GM12864 (cell line): ENCODE measurements at regions not wholly inside any gene's neighbourhood (a gene's known extent, or its start where the extent isn't known, plus 50 kb on each side); places are given as distances from the start of the nearest gene placed in this dataset.
A peak's percentile ranks its signal among the peaks of the same experiment; 100 is the strongest.

Experiments used
- DNase-seq: peaks from one replicate; pipeline ENCODE4 v3.0.0-alpha.2; 2011; ENCODE audit warnings: low read depth
- H3K4me3 ChIP-seq: 2 replicates; pipeline ENCODE4 v1.5.1; 2011; ENCODE audit warnings: mild to moderate bottlenecking, low read depth, low read length, control low read depth
- CTCF ChIP-seq: IDR thresholded peaks from 2 replicates; pipeline ENCODE4 v1.5.1; 2011; ENCODE audit warnings: low read depth, mild to moderate bottlenecking, moderate library complexity, low read length, control low read depth, inconsistent platforms; ENCODE audit errors: missing control alignments

GRCh38 chr12:45665941-45666340 is 63.6 kb upstream of the ARID2 start:
- DNase-seq = no peak
- no peak for TF ChIP-seq CTCF
- H3K4me3 ChIP-seq = no peak overlapping the region

GRCh38 chr12:45666396-45666795 is 63.1 kb upstream of the ARID2 start:
- no peak for DNase-seq
- no peak for TF ChIP-seq CTCF
- H3K4me3 ChIP-seq = no peak overlapping the region

DNA sequence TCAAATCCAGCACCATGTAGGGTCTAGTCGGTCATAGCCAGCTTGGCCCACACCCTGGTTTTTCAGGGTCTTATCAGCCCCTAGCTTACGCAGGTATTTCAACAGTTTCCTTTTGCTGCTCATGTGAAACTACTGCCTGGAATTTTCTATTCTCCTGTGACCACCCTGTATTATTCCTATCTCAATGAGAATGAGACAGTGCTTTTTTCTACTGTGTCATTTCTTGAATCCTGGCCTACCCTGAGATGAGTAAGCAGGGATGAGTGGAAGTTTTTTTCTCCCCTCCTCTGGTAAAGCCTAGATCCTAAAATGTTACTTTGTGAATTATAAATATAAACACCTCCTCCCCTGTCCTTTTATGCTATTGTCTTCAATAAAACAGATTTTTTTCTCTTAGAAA is 62.7 kb upstream of the ARID2 start:
- no peak for TF ChIP-seq CTCF
- no peak for DNase-seq
- no peak overlapping the region for H3K4me3 ChIP-seq

DNA sequence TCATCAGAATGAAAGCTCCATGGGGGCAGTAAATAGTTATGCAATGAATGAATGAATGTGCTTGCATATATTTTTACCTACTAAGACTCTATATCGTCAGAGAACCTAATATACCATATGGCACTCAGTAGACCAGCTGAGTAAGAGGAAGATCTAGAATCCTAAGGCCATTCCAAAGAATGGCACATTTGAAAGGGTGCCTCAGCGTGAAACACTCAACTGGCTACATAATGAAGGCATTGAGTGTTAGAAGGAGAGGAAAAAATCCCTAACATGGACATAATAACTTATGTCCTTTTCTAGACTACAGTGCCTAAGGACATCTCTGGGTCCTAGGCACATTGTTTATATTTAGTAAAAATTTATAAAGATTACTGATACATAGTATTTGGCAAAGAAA is 61.7 kb upstream of the ARID2 start:
- no peak for TF ChIP-seq CTCF
- DNase-seq = no peak
- no peak overlapping the region for H3K4me3 ChIP-seq

GRCh38 chr12:45668641-45669040 is 60.9 kb upstream of the ARID2 start:
- H3K4me3 ChIP-seq = no peak overlapping the region
- no peak for TF ChIP-seq CTCF
- DNase-seq = no peak

DNA sequence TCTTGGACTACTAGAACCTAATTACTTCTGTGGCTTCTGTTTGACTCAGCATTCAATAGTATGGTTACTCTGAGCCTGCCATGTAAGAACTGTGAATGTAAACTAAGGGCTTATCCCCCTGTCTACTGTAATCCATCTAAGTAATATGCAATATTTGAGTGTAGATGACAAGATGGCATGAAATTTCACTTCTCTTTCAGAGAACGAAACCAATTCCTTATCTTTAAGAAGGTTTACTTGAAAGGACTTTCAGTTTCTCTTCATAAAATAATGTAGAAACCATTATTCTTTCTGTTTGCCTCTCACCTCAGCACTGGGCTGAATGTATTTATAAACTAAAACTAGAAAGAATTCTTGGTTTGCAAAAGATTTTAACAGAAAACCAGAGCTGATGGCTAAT is 60.4 kb upstream of the ARID2 start:
- DNase-seq = peak; percentile 50
- no peak overlapping the region; the same call in 1 of the 2 replicates for H3K4me3 ChIP-seq
- TF ChIP-seq CTCF = no peak

DNA sequence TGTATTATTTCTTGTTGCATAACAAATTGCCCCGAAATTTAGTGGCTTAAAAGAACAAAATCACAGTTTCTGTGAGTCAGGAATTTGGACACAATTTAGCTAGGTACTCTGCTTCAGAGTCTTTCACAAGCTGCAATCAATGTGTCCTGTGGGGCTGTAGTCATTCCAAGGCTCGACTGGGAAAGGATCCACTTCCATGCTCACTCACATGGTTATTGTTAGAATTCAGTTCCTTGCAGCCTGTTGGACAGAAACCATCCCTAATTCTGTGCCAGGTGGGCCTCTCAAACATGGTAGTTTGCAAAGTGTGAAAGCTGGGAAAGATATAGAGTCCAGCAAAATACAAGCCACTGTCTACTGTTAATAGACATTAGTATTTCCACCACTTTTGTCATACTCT is 59.7 kb upstream of the ARID2 start:
- TF ChIP-seq CTCF = no peak
- no peak overlapping the region; the same call in 1 of the 2 replicates for H3K4me3 ChIP-seq
- no peak for DNase-seq
